NOMO-1 treated with dmso at 0.1 percent for 144 hours (cell line): ENCODE measurements at regions not wholly inside any gene's neighbourhood (a gene's known extent, or its start where the extent isn't known, plus 50 kb on each side); places are given as distances from the start of the nearest gene placed in this dataset.
"Not testable (repeated sequence)": the region's sequence is repeated elsewhere in the genome, so short reads cannot be mapped to it uniquely, and the experiment has no call there.

Source experiments
- DNase-seq: peaks from one replicate; lab custom pipeline; 2025; ENCODE audit not compliant: unreplicated experiment; lab: John Stamatoyannopoulos, UW

DNA sequence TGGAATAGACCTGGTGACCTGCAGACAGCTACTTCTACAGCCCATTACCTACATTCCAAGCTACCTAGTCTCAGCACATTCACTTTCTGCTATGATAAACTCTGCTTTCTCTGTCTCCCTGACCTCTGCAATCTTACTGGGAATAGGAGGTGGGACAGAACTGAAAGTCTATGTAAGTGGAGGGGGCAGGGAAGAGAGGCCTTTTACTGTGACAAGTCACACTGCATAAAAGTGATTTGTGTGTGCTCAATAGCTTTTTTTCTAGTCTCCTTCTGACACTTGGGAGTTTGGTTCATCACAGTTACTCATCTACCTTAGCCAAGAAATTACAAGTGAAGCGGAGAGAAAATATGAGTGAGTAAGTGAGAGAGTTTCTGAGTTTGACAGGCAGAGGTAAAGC, 322.4 kb downstream of the OLFM4 start:
- DNase-seq = no peak

DNA sequence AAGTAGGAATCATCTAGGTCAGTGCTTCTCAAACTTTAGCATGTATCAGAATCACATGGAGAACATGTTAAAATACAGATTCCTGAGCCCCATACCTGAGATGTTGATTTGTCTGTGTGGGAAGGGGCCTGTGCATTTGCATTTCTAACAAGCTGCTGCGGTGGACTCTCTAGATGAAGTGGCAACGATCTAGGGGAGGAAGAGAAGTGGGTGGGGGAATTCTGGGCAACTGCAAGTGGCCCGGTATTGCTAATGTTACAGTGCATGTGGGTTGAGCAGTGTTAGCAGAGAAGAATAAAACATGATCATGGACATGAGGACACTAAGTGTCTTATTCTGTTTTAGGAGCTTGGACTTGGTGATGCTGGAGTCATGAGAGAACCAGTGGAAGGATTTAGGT, 329.0 kb downstream of the OLFM4 start:
- DNase-seq = no peak

DNA sequence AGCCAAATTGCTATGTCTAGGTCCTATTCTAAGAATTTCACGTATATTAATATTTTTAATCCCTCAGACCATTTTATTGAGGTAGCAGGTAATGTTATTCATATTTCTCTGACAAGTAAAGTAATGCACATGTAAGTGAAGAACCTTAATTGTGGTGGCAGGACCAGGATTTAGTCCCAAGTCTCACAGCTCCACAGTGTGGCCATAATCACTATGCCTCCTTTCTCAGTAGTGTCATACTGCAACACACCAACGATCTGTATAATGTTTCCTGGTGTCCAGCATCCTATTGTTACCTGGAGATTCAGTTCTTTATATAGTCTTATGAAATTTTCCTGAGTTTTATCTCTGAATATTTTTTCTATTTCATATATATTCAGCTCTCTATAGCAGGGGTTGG, 340.3 kb downstream of the OLFM4 start:
- DNase-seq = no peak

DNA sequence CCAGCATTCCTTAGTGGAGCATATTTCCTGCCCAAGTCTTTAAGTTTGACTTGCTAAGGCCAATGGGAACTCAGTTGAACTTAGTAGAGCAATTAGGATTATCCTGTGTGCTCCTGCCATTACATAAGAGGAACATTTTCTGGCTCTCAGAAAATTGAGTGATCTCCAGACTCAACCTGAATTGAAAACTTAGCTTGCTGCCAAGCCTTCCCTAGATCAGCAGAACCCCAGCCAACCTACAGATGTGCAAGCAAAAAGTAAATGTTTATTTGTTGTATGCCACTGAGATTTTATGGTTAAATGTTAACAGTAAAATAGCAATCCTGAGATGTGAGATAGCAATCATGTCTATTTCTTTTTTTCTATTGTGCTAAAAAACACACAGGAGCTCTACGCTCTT, 350.9 kb downstream of the OLFM4 start:
- no peak for DNase-seq

DNA sequence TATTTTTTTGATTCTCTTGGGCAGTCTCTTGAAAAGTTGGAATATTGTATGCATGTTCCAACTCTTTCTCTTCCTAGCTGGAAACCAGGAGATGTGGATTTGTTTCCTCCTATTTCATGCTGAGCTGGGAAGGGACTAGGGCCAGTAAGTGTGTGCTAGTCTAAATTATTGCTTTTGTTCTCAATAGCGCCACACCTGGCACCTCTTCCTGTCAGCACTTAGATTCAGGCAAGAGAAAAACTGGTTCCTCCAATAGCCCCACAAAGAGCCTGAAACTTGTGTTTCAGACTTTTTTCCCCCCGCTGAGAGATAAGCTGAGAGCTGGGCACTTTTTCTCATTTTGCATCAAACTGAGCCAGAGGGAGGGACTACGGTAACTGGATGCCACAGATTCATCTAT, 353.4 kb downstream of the OLFM4 start:
- DNase-seq = no peak

DNA sequence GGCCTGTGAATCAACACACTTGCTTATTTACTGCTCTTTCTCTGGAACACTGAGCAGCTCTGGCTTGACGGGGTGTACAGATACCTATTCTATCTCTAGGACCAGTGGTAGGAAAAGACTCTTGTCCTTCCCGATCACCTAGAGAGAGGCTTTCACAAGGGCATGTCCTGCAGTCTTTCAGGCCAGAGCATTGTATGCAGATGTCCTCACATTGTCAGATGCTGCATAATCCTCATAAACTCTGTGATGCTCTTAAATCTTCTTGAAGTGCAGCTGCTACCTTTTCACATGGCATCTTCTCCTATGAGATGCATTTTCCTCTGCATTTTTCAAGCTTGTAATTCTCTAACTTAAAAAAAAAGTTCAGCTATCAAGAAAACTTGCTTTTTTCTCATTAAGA, 369.4 kb downstream of the OLFM4 start:
- DNase-seq = no peak

DNA sequence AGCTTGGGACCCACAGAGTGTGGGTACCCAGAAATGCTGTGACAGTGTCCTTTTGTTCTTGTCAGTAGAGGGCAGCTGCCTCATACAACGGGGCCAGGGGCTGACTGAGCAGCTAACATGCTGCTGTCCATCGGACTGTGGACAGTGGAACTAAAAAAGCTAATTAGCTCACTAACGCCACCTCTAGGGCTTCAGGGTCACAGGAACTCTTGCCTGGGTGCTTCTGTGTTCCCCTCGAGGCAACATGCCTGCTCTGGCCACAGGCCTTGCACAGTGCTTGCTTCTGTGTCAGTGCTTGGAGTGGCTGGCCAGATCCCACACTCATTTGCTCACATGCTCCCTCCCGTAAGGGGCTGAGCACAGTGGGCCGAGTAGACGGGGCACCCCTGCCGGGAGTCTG, 377.0 kb downstream of the OLFM4 start:
- DNase-seq = no peak

DNA sequence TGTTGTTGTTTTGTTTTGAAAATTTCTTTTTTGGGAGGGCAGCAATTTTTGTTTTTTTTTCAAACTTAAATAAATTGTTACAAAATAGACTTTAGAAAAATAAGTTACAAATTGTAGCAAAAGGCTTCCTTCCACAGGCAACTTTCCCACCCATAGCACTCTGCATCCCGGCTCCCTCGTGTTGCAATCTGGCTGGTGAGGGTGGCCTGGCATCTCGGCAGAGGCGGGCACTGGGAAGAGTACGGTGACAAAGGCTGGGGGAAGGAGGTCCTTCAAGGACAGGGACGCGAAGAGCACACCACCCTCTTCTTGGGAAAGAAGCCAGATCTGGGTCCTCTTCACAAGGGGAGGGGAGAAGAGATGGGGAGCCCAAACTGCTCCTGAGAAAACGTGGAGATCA, 379.7 kb downstream of the OLFM4 start:
- DNase-seq = no peak

DNA sequence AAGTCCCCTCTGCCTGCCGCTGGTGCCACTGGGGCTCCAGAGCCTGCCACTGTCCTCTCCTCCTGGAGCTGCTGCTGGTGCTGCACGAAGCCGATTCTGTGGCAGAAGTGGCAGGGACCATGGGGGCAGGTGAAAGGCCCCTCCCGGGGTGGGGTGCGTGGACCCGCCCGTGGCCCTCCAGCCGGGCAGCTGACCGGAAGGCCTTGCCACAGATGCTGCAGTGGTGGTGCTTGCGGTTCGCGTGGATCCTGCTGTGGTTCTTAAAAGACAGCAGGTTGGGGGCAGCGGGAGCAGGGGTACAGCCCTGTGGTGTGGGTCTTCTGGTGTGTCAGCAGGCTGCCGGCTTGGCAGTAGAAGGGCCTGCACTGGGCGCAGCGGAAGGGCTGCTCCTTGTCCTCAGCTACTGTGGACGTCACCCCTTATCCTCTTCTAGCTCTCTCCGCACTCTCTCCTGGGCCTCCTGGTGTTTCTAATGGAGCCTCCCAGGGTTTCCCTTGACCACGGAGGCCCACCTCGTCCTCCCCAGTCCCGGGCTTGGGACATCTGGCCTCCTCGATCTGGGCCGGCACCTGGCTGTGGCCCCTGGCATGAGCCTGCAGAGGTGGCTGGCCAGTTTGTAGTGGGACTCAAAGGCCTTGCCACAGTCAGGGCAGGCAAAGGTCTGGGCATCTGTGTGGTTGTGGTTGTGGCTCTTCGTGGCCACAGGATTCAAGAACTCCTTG, 380.4 kb downstream of the OLFM4 start:
- DNase-seq = no peak

DNA sequence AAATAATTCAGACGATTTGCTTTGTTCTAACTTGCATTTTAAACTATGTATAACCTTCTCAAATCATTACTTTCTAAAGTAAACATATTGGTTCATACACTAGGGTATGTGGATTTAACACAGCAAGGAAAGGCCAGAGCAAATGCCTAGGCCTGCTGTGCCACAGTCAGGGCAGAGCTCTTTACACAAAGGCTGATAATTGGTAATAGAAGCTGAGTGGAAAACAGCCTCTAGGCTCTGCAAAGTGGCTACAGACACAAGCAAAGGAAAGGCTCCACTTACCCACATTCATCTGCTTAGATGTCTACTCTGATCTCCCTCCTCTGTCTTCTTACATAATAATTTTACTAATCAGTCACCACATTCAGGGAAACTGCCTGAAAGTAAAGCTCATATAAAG, 382.9 kb downstream of the OLFM4 start:
- DNase-seq = no peak

DNA sequence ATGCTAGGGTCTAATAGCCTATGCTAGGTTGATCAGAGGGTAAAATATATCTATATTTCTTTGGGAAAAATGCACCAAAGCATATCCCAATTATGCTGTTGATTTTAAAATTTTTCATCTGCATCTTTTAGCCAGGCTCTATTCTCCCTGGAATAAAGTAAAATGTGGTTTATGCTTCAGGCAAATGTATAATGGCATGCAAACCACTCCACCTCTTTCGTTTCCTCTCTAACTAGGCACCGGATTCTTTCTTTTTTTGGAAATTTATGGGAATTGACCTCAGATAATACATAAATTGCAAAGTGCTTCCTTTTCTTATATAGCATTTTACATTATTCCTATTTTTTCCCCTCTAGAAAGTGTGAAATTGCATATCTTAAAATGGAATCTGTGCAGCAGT, 386.5 kb downstream of the OLFM4 start:
- no peak for DNase-seq

DNA sequence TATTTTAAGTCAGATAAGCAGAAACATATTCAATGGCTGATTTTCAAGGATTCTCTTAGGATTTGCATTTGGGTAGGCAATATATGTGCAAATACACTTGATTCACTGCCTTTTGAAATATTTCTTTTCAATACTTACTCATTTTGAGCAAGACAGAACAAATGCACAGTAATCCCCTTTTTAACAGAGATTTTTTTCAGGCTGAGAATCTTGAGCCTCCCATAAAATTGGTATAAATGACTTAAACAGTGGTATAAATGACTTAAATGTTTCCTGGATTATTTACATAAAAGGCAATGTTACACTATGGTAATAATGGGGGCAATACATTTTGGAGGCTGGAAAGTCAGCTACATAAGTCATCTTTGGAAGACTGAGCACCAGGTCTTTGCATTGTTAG, 389.0 kb downstream of the OLFM4 start:
- no peak for DNase-seq

DNA sequence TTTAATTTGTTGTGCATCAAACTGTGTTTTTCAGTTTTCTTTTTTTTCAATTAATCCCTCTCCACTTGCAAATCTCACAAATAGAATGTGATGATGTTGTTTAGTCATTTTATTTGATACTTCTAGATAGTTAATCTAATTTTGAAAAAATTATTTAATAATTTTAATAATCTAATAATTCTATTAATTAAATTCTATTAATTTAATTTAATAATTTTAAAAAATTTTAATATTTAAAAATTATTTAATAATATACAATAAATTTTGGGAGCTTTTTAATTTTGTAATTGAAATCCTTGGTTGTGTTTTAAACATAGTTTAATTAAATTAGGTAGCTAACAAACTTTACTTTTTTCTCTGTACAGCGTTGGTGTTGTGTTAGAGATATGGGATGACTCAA, 393.8 kb downstream of the OLFM4 start:
- no peak for DNase-seq

DNA sequence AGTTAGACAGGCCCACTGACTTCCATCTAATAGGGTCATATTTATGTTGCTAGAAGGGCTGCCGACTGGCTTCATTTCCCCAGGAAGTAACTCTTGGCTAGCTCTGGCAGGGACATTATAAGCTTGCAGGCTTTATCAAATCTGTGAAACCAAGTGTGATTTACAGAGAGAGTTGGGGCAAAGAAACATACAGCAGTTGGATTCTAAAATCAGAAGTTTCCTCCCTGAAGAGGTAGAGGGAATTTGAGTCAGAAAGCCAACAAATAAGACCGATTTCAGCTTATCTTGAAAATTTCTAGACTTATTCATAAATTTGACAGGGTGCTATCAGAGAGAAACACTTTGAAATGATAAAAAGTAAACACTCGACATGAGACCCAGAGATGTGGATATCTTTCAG, 407.8 kb downstream of the OLFM4 start:
- no peak for DNase-seq

DNA sequence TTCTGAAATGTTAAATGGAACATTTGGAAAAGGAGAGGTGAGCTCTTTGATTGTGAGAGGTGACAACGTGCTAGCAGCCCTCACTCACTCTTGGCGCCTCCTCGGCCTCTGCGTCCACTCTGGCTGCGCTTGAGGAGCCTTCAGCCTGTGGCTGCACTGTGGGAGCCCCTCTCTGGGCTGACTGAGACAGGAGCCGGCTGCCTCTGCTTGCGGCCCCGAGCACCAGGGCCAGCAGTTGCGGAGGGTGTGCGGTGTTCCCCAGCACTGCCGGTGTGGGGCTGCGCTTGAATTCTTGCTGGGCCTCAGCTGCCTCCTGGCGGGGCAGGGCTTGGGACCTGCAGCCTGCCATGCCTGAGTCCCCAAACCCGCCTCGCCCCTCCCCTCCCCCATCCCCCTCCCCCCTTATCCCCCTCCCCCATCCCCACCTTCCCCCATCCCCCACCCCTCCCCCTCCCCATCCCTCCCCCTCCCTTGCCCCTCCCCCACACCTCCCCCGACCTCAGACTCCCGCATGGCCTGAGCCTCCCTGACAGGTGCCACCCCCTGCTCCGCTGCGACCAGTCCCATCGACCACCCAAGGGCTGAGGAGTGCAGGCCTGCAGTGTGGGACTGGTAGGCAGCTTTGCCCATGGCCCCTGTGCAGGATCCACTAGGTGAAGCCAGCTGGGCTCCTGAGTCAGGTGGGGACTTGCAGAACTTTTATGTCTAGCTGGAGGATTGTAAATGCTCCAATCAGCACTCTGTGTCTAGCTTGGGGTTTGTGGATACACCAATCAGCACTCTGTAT, 411.0 kb downstream of the OLFM4 start:
- DNase-seq = no peak

DNA sequence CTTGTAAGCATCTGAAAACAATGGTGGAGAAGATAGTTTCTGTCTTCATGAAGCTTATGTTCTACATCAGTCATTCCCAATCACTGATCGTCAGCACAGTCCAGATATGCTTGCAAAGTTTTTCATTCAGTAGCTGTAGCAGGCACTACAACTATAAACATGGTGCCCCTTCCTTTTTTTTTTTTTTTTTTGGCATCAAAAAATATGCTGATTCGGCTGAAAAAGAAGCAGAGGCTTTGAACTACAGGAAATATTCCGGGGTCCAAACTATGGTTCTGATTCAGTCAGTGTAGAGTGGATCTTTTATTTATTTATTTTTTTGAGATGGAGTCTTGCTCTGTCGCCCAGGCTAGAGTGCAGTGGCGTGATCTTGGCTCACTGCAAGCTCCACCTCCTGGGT, 414.4 kb downstream of the OLFM4 start:
- no peak for DNase-seq

DNA sequence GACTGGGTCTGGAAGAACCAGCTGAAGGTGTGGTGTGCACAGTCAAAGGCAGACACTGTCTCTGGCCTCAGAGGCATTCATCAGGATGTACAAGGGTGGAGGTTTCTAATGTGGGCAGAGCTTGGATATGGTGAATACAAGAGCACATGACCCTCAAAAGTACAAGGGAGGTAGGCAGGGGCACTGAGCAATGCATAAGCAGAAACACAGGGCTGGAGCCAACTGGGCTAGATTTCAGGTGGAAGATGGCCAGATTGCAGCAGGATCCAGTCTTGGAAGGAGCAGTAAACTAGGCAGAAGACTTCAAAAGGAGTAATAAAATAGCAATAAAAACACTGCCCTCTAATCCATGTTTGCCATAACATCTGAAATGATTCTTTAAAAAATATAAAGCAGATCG, 417.1 kb downstream of the OLFM4 start:
- no peak for DNase-seq

DNA sequence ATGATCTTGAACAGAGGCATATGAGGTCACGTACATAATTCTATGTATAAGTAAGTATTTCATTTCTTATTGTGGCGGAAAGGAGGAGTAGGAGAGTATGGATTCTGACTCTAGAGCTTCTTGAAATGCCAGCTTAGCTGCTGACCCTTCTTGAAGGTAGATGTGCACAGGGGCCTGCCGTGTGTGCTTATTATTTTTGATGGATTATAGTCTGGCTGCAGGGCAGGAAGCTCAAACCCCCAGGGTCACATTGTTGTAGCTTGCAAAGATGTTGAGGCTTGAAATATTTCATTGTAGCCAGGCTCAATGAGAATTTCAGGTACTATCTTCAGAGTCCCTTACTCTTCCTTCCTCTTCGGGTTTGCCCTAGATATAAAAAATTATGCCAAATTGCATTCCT, 418.8 kb downstream of the OLFM4 start:
- no peak for DNase-seq

DNA sequence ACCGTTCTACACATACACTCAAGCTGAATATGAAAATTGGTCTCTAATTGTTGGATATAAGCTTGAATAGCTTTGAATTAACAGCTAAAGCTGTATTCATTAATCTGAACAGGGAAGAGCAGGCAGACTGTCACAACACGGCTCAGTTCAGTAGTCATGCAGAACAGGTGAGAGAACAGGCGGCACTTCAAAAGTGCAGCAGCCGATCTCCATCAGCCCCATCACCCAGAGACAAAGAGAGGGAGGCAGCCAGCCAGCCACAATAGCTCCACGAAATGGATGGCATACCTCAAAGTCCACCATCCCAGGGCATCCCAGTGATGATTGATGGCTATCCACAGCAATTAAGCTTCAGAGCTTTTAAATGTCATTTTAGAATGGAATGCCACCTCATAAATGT, 419.2 kb downstream of the OLFM4 start:
- no peak for DNase-seq

DNA sequence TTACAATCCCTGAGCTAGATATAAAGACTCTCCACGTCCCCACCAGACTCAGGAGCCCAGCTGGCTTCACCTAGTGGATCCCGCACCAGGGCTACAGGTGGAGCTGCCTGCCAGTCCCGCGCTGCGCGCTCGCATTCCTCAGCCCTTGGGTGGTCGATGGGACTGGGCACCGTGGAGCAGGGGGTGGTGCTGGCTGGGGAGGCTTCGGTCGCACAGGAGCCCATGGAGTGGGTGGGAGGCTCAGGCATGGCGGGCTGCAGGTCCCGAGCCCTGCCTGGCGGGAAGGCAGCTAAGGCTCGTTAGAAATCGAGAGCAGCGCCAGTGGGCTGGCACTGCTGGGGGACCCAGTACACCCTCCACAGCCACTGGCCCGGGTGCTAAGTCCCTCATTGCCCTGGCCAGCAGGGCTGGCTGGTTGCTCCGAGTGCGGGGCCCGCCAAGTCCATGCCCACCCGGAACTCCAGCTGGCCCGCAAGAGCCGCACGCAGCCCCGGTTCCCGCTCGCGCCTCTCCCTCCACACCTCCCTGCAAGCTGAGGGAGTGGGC, 423.7 kb downstream of the OLFM4 start:
- DNase-seq = not testable (repeated sequence)

DNA sequence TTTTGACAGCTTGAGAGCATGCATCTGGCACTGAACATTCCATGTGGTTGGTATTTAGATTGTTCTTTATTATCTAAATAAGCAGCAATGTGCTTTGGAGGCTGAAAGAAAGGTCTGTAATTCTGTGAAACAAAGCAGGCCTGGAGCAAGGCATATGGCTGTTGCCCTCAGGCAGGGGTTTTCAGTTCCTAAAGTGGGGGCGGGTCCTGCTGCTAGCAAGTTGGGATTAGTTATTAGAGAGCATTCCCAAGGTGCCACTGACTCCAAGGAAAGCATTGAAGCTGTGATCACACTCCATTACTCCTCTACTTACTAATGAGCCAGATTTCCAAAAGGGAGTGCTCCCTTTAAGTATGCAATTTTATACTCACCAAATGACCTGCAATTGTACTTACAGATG, 432.2 kb downstream of the OLFM4 start:
- no peak for DNase-seq

DNA sequence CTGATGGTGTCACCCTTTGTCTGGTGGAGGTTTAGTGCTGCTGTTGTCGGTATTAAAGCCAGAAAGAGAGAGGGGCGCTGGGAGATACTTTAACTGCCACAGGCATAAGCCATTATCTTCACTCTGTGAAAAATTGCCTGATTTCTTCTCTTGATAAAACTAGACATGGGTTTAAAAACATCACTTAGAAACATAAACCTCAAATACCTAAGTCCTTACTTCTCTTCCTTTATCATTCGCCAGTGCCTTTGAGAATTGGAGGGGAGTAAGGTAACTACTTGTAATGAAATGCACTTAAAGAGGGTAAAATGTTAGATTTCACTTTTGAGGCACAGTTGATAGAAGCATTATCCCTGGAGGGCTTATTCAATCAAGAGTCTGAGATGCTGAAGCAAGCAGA, 434.5 kb downstream of the OLFM4 start:
- no peak for DNase-seq

DNA sequence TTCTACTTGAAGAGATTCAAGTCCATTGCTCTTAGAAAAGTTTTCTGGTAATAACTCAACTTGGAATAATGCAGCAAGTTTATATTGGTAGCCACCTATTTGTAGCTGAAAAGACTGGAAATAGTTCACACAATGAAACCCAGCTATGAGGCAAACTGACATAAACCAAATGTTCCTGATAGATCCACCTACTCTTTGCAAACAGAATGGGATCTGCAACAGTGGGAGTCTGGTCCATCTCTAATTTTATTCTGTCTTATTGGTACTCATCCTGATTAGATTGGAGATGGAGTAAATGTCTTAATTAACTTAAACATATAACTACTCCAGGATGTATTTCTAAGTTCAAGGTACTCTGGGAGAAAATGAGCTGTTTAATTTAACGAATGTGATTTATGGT, 438.0 kb downstream of the OLFM4 start:
- no peak for DNase-seq
